ENCODE measurements at regions not wholly inside any gene's neighbourhood (a gene's known extent, or its start where the extent isn't known, plus 50 kb on each side); places are given as distances from the start of the nearest gene placed in this dataset.

DNA sequence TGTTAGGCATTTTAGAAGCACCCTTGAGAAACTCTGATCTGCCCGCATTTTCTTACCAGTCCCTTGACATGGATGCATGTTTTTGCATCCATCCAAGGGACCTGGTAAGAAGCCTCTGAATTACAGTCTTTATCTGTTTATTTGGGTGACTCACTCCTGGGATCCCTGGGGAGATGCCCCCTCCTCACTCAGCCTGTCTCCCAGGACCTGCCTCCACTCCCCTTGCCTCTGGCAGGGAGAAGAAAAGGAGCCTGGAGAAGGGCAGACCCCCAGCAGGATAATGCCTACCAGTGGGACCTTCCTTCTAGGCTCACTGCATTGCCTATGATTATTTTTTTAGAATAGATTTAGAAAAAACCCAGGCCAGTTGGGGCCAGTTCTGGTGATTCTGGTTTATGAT is 329.4 kb downstream of the PTTG2 start:
- 91 to 100% methylated on average over 1 of the region's 1 CpG for WGBS, 2 donors (ENCODE audit: low coverage in 1 of 2)
- in situ Hi-C loops (cut with MboI; ENCODE audit: low pct_ligation_motif_present in 1 of 4, low pct_unique_long_range_greater_than_20kb in 1 of 4, low sequenced_read_pairs in 3 of 4): no loop called here
- DNase-seq: no peak

GRCh38 chr4:38290366-38290765 is 330.2 kb downstream of the PTTG2 start:
- 70 to 76% methylated on average over 3 of the region's 3 CpGs for WGBS, 2 donors (ENCODE audit: low coverage in 1 of 2)
- Histone ChIP-seq H3K27me3 (no peaks in the 10 kb centered on the region), H3K4me3 (no peak overlapping the region), H3K27ac (no peak overlapping the region), H3K36me3 (no peaks in the 10 kb centered on the region), H3K4me1 (no peaks in the 10 kb centered on the region), H3K9me3 (peaks cover 3 to 5% of the 10 kb centered on the region in 2 donors)
- in situ Hi-C loops (cut with MboI; ENCODE audit: low pct_ligation_motif_present in 1 of 4, low pct_unique_long_range_greater_than_20kb in 1 of 4, low sequenced_read_pairs in 3 of 4): no loop called here
- TF ChIP-seq, protein P1, sequence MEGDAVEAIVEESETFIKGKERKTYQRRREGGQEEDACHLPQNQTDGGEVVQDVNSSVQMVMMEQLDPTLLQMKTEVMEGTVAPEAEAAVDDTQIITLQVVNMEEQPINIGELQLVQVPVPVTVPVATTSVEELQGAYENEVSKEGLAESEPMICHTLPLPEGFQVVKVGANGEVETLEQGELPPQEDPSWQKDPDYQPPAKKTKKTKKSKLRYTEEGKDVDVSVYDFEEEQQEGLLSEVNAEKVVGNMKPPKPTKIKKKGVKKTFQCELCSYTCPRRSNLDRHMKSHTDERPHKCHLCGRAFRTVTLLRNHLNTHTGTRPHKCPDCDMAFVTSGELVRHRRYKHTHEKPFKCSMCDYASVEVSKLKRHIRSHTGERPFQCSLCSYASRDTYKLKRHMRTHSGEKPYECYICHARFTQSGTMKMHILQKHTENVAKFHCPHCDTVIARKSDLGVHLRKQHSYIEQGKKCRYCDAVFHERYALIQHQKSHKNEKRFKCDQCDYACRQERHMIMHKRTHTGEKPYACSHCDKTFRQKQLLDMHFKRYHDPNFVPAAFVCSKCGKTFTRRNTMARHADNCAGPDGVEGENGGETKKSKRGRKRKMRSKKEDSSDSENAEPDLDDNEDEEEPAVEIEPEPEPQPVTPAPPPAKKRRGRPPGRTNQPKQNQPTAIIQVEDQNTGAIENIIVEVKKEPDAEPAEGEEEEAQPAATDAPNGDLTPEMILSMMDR (IDR thresholded peaks at IDR 0.05): no peak
- TF ChIP-seq EP300 (IDR thresholded peaks at IDR 0.05; ENCODE audit: low read depth) (no peak), POLR2AphosphoS5 (IDR thresholded peaks at IDR 0.05) (no peak), POLR2A (IDR thresholded peaks at IDR 0.05) (no peak)
- no peak for DNase-seq
- intact Hi-C loops (cut with DNase I; ENCODE audit: low total_unique reads): no loop called here

More for the DNA sequence above, 329.4 kb downstream of the PTTG2 start:
- peaks cover 3 to 5% of the 10 kb centered on the region in 2 donors for H3K9me3 ChIP-seq
- intact Hi-C loops (cut with DNase I; ENCODE audit: low total_unique reads): no loop called here
- TF ChIP-seq EP300 (IDR thresholded peaks at IDR 0.05; ENCODE audit: low read depth) (no peak), POLR2AphosphoS5 (IDR thresholded peaks at IDR 0.05) (no peak), POLR2A (IDR thresholded peaks at IDR 0.05) (no peak)
- no peaks in the 10 kb centered on the region for H3K4me1 ChIP-seq
- no peaks in the 10 kb centered on the region for H3K27me3 ChIP-seq
- no peak overlapping the region for H3K4me3 ChIP-seq
- no peak overlapping the region for H3K27ac ChIP-seq
- no peaks in the 10 kb centered on the region for H3K36me3 ChIP-seq

GRCh38 chr4:38290914-38291313 is 330.7 kb downstream of the PTTG2 start:
- TF ChIP-seq, protein P1 (IDR thresholded peaks at IDR 0.05): no peak
- TF ChIP-seq POLR2A (IDR thresholded peaks at IDR 0.05) (no peak), POLR2AphosphoS5 (IDR thresholded peaks at IDR 0.05) (no peak), EP300 (IDR thresholded peaks at IDR 0.05; ENCODE audit: low read depth) (no peak)
- Histone ChIP-seq H3K36me3 (no peaks in the 10 kb centered on the region), H3K4me3 (no peak overlapping the region), H3K4me1 (no peaks in the 10 kb centered on the region), H3K9me3 (peaks cover 3 to 5% of the 10 kb centered on the region in 2 donors), H3K27ac (no peak overlapping the region), H3K27me3 (no peaks in the 10 kb centered on the region)
- DNase-seq: no peak
- in situ Hi-C loops (cut with MboI; ENCODE audit: low pct_ligation_motif_present in 1 of 4, low pct_unique_long_range_greater_than_20kb in 1 of 4, low sequenced_read_pairs in 3 of 4) (no loop called here), intact Hi-C loops (cut with DNase I; ENCODE audit: low total_unique reads) (no loop called here)
- 89 to 90% methylated on average over 1 of the region's 1 CpG for WGBS, 2 donors (ENCODE audit: low coverage in 1 of 2)

DNA sequence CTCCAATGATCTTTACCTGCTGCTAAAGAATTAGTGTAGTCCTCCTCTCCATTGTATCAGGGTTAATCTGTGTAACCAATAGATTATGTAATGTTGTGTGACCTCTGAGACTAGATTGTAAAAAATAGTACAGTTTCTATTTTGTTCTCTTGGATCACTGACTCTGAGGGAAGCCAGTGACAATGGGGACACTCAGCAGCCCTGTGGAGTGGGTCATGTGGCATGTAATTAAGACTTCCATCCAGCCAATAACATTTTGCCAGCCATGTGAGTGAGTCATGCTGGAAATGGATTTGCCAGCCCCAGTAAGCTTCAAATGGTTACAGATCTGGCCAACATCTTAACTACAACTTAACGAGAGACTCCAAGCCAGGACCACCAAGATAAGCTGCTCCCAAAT is 332.3 kb downstream of the PTTG2 start:
- H3K27me3 ChIP-seq: no peaks in the 10 kb centered on the region
- intact Hi-C loops (cut with DNase I; ENCODE audit: low total_unique reads) (no loop called here), in situ Hi-C loops (cut with MboI; ENCODE audit: low pct_ligation_motif_present in 1 of 4, low pct_unique_long_range_greater_than_20kb in 1 of 4, low sequenced_read_pairs in 3 of 4) (no loop called here)
- no peak for DNase-seq
- H3K9me3 ChIP-seq: peaks cover 3 to 5% of the 10 kb centered on the region in 2 donors
- H3K4me1 ChIP-seq: no peaks in the 10 kb centered on the region
- no peak overlapping the region for H3K27ac ChIP-seq
- no peaks in the 10 kb centered on the region for H3K36me3 ChIP-seq
- WGBS, 2 donors (ENCODE audit: low coverage in 1 of 2): 74 to 100% methylated on average over 1 of the region's 1 CpG
- H3K4me3 ChIP-seq: no peak overlapping the region
- no peak for TF ChIP-seq EP300 (IDR thresholded peaks at IDR 0.05; ENCODE audit: low read depth)
- TF ChIP-seq POLR2AphosphoS5 (IDR thresholded peaks at IDR 0.05): no peak
- no peak for TF ChIP-seq POLR2A (IDR thresholded peaks at IDR 0.05)
- TF ChIP-seq, protein P1 (IDR thresholded peaks at IDR 0.05): no peak

DNA sequence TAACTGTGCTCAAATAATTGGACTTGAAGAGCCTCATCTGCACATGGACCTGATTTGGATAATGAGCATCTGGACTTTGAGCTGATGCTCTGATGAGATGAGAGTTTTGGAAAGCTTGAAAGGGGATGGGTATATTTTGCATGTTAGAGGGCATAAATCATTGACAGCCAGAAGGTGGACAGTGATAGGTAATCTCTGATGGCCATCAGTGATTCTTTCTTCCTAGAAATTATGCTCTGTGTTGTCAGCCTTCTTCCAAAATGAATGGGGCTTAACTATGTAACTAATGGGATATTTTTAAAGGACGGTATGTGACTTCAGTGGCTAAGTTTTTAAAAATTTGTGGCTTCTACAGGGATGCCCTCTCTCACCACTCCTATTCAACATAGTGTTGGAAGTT is 334.0 kb downstream of the PTTG2 start:
- WGBS, 2 donors (ENCODE audit: low coverage in 1 of 2): 88 to 100% methylated on average over 1 of the region's 1 CpG
- intact Hi-C loops (cut with DNase I; ENCODE audit: low total_unique reads) (no loop called here), in situ Hi-C loops (cut with MboI; ENCODE audit: low pct_ligation_motif_present in 1 of 4, low pct_unique_long_range_greater_than_20kb in 1 of 4, low sequenced_read_pairs in 3 of 4) (no loop called here)
- no peaks in the 10 kb centered on the region for H3K4me1 ChIP-seq
- DNase-seq: no peak
- no peaks in the 10 kb centered on the region for H3K36me3 ChIP-seq
- H3K27ac ChIP-seq: no peak overlapping the region
- no peak overlapping the region for H3K4me3 ChIP-seq
- TF ChIP-seq, protein P1 (IDR thresholded peaks at IDR 0.05): no peak
- no peak for TF ChIP-seq EP300 (IDR thresholded peaks at IDR 0.05; ENCODE audit: low read depth)
- no peaks in the 10 kb centered on the region for H3K27me3 ChIP-seq
- peaks cover 9 to 12% of the 10 kb centered on the region in 2 donors for H3K9me3 ChIP-seq
